Pons (tissue), 1 donor: ENCODE measurements at regions not wholly inside any gene's neighbourhood (a gene's known extent, or its start where the extent isn't known, plus 50 kb on each side); places are given as distances from the start of the nearest gene placed in this dataset.

Source experiments
- DNase-seq: peaks from one replicate; pipeline ENCODE4 v3.0.0-alpha.2; 2016; ENCODE audit warnings: low spot score

DNA sequence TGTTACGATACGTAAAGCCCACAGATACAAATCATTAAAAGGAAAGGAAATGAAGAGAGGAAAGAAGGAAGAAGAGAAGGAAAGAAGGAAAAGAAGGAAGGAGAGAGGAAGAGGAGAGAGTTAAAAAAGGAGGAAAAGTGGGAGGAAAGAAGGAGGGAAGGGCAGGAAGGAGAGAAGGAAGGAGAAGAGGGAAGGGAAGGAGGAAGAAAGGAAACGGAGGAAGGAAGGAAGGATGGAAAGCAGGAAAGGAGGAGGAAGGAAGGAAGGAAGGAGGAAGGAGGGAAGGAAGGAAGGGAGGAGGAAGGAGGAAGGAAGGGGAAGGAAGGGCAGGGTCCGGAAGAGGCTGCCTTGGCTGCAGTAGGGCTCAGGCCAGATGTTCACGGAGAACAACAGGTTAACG is 95.2 kb downstream of the ENGASE start:
- DNase-seq: no peak

- no peak for DNase-seq
Measured at GRCh38 chr17:79169366-79169765, 94.7 kb downstream of the ENGASE start.

DNA sequence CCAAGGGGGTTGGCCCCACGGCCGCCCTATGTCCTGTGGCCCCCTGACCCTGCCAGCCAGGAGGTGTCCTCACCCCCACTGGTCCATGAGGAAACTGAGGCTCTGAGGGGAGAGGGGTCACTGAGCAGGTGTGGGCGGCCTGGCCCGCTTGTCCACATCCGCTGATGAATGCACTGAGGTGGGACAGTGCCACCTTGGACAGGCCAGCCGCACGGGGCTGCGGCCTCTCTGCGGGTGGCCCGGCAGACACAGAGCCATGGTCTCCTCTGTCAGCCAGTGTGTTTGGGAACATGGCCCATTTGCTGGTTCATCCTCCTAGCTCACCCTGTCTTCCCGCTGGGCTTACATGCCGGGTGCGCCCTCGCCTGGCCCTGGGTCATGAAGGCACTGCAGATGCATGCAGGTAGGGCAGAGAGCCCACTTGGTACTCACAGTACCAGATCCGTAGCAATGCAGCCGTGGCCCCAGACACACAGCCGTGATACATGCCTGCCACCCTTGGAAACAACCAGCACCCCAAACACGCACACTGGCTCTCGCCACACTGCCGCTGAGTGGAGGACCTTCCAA is 93.9 kb downstream of the ENGASE start:
- DNase-seq: no peak

- no peak for DNase-seq
Measured at GRCh38 chr17:79167486-79167885, 92.9 kb downstream of the ENGASE start.

GRCh38 chr17:79165756-79166473 is 91.3 kb downstream of the ENGASE start:
- DNase-seq: no peak

- DNase-seq: no peak
Measured at GRCh38 chr17:79164913-79165695, 90.5 kb downstream of the ENGASE start.

- DNase-seq: no peak
Measured at GRCh38 chr17:79164408-79164807, 89.8 kb downstream of the ENGASE start.

GRCh38 chr17:79163071-79163470 is 88.4 kb downstream of the ENGASE start:
- no peak for DNase-seq

- no peak for DNase-seq
Measured at GRCh38 chr17:79162012-79162963, 87.7 kb downstream of the ENGASE start.

DNA sequence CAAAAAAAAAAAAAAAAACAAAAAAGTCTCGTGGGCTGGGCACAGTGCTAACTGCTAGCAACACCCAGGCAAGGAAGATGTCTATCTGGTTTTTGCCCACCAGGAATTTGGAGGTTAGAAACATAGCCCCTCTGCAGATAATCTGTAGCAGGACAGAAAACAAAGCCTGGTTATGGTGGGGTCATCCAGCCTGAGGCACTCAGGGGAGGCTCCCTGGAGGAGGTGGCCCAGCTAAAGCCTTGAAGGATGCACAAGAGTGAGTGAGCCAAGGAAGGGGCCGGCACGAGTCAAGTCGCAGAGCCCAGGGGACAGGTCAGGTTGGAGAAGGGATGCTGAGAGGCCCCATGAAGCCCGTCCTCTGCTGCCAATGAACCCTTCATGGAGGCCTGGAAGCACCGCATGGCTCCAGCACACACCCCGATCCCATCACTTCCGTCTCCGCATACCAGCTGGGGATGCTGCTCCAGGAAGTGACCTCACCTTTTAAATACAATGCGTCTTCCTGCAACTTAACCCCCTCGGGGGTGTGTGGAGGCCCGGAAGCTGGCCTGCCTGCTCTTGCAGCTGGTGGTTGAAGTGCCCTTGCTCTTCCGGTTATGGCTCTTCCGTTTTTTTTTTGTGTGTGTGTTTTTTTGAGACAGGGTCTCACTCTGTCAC is 86.5 kb downstream of the ENGASE start:
- no peak for DNase-seq

- DNase-seq: no peak
Measured at GRCh38 chr17:79159926-79160325, 85.3 kb downstream of the ENGASE start.

DNA sequence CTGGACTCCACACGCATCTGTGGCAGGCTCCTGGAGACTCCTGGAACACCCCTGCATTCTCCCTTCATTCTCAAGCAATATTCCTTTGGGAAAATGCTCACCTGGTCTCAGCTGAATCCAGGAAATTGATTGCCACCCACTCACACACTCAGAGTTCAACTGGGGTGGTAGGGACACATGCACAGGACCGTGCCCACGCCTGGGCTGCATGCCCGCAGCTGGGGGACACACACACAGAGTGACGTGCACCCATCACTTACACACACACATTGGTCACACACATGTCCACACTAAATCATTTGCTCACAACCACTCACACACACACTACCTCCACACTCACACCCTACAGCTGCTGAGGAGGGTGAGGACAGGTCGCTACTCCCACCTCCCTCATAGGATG is 84.8 kb downstream of the ENGASE start:
- no peak for DNase-seq

GRCh38 chr17:79156463-79157095 is 82.0 kb downstream of the ENGASE start:
- DNase-seq: no peak

GRCh38 chr17:79155701-79156100 is 81.1 kb downstream of the ENGASE start:
- no peak for DNase-seq

DNA sequence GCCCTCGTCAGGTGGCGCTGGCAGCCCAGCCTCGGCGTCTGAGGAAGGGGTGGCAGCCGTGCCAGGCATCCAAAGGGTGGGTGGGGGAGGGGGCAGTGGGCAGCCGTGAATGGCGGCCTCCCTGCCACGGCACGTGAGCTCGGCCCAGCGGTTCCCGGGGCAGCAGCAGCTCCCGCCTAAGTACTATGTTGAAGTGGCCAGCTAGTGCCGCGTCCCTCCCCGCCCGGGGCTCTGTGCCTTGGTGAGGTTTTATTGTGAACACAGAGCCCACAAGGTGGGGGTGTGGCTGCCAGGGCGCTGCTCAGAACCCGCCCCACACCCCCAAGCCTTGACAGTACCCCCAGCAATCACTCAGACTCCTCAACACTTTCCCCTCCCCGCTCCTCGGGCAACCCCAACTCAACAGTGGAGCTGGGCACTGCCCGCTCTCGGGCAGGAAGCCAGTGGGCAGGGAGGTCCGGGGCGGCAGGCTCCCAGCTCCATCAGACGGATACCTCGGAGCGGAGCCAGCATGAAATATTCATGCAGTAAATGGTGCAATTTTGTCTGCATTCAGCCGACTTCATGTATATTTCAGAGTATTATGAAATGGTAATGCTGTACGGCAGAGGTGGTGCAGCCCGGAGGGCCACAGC is 80.4 kb downstream of the ENGASE start:
- no peak for DNase-seq

- DNase-seq: no peak
Measured at GRCh38 chr17:79154446-79154845, 79.8 kb downstream of the ENGASE start.

DNA sequence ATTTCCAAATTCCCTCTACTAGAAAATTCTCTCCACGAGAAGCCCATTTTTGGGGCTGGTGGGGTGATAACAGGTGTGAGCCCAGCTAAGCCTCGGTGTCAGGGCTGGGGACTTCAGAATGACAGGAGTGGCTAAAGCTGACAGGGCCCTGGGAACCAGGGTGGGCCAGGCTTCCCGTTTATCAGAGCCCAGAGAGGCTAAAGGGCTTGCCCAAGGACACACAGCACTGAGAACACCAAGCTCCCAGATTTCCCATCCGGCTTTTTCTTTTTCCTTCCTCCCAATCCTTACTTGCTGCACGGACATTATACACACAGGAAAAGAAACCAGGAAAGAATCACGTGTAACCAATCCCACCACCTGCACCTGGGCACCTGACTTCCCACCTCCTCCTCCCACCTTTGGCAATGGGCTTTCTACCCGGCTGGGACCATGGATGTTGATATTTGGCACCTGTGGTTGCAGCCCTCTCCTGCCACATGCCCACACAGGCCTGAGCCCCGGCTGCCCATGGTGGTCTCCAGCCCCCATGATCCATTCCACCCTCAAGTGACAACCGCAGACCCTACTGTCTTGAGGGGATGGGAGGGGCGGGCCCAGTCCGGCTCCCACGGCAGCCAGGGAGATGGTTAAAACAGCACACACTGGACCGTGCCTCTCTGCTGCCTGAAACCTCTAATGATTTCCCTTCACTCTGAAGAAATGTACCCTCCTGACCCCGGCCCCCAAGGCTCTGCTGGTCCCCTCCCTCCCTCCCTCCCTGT is 78.9 kb downstream of the ENGASE start:
- DNase-seq: no peak

- DNase-seq: no peak
Measured at GRCh38 chr17:79152636-79153035, 78.0 kb downstream of the ENGASE start.

- no peak for DNase-seq
Measured at GRCh38 chr17:79152110-79152509, 77.5 kb downstream of the ENGASE start.

DNA sequence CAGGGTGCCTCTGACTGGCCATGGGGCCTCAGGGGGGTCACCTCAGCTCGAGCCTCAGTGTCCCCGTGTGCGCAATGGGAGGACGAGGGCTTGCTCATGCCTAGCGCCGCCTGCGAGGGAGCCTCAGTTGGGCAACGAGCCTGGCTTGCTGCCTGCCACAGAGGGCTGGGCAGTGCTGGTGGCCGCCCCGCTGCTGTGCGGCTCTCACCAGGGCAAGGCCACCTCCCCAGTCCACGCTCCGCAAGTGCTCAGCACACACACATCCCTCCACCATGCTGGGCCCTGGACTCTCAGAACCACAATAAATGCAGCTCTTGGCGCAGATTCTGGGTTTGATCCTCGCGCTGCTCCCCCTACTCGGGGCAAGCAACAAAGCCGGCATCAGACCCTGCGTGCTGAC is 76.2 kb downstream of the ENGASE start:
- DNase-seq: no peak
